GM23248 (cell line): ENCODE measurements at regions not wholly inside any gene's neighbourhood (a gene's known extent, or its start where the extent isn't known, plus 50 kb on each side); places are given as distances from the start of the nearest gene placed in this dataset.

Source experiments
- EZH2 ChIP-seq: fragments of 200-600 bp; sonication (generic); IDR thresholded peaks from 2 replicates; pipeline ENCODE4 v1.6.1; 2018; ENCODE audit warnings: antibody characterized with exemption, mild to moderate bottlenecking; ENCODE audit not compliant: insufficient read depth, poor library complexity, severe bottlenecking
- EZH2phosphoT487 ChIP-seq: fragments of 200-600 bp; sonication (generic); IDR thresholded peaks from 2 replicates; pipeline ENCODE4 v1.6.1; 2018; ENCODE audit warnings: antibody characterized with exemption, moderate library complexity, mild to moderate bottlenecking, low read depth; ENCODE audit not compliant: insufficient read depth

- TF ChIP-seq EZH2 (no peak), EZH2phosphoT487 (no peak)
These were observed 213.9 kb downstream of the NDUFA10 start for GRCh38 chr2:239811111-239811781.
